HG02759 (cell line): ENCODE measurements at regions not wholly inside any gene's neighbourhood (a gene's known extent, or its start where the extent isn't known, plus 50 kb on each side); places are given as distances from the start of the nearest gene placed in this dataset.
A peak's percentile ranks its signal among the peaks of the same experiment; 100 is the strongest.

Source experiments
- ATAC-seq: cut with Tn5 transposase; IDR thresholded peaks from one replicate; pipeline ENCODE4 v1.9.1; 2021; ENCODE audit warnings: mild to moderate bottlenecking, moderate library complexity; ENCODE audit not compliant: unreplicated experiment

DNA sequence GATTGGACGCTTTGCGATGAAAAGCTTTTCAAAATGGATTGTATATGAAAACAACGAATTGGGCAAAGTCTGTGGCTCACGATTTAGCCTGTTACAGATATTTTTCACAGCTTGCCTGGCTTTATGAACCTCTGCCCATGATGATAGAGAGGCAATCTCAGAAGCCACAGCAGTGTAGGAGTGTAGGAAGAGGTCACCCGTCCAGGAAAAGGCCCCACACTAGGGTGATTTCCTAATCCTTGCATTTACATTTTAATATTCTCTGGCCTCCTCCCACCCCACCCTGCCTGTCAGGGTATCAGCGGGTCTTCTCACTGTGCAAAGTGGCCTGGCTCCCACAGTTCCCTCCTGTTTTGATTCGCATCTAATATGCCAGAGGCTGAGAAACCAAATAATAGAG lies 81.8 kb upstream of the FOXN3 start:
- no peak for ATAC-seq

DNA sequence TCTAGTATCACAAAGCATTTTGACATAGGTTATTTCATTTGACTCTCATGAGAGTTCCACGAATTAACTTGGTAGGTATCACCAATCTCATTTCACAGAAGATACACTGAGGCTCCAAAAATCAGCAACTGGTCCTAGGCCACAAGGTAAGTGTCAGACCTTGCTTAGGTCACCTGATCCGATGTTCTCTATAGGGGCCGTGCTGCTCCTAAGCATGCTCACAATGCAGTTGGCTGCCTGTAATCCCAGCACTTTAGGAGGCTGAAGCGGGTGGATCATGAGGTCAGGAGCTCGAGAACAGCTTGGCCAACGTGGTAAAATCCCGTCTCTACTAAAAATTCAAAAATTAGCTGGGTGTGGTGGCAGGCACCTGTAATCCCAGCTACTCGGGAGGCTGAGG lies 78.7 kb upstream of the FOXN3 start:
- ATAC-seq = no peak

DNA sequence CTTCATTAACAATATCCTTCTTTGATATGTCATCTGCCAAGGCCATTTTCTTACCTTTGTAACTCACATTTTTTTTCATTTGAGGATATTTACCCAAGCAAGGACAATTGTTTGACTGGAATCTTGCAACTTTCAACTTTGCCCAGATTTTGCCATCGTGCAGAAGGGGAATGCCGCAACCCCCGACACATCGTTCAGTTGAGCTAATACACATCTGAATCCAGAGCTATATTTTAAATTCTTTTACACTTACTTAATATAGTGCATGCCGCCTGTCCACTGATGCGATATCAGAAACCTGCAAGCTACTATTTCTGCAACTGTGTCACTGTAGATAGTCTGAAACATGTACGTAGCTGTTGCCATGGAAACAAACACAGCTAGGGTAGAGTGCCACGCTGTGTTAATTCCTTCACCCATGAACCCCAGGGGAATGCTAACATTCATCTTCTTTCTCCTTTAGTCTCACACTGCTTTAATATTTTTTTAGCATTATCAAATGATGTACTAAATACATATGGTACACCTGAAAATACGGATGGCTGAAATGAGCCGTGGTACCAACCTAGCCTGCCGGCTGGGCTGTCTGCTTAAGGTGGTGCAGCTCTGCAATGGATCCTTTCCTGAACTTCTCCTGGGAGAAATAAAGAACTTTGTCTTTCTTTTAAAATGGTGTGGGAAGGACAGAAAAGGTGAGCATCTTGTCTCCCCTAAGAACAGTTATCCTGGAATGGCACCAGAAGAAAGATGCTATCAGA lies 77.0 kb upstream of the FOXN3 start:
- ATAC-seq = peak; percentile 96

DNA sequence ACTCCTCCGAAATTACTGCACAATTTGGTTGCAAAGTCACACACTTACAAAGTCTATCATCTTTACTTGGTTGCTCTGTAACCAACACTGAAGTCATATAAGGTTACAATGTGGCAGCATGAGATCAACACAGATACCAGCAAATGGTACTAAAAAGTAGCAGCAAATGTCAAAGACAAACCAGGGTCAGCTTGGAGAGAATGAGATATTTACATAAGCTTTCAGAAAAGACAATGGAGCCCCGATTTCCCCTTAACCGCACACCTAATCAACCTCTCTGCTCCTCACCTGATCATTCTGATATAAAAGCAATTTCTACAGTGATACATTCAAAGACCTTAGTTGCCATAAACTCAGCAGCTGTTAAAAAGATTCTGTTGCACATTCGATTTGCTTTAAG lies 76.4 kb upstream of the FOXN3 start:
- ATAC-seq = no peak

DNA sequence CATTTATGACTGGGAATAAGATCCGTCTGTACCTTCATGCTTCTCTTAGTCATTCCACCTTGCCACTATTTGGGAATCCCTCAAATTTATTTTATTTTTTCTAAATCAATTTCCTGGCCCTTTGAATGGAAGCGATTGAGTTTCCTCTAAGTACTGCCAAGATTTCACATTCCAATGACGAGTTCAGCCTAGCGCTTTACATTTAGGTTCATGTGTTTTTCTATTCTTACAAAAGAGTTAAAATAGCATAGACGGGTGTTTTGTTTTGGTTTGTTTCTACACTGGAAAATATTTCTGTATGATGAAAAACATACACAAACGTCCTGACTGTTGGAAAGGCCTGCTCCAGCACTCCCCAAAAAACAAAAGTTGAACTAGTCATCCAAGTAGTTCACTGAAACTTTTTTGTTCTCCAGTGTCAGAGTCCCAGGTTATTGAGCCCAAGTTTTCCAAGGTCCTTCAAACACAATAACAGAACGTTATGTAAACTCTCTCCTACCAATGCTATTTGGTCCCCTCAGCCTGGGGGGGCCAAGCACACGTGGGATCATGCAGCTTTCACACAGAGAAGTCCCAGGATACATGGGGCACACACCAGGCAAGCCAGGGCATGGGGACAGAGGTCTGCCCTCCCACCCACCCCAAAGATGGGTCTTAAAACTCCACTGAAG lies 74.8 kb upstream of the FOXN3 start:
- no peak for ATAC-seq

DNA sequence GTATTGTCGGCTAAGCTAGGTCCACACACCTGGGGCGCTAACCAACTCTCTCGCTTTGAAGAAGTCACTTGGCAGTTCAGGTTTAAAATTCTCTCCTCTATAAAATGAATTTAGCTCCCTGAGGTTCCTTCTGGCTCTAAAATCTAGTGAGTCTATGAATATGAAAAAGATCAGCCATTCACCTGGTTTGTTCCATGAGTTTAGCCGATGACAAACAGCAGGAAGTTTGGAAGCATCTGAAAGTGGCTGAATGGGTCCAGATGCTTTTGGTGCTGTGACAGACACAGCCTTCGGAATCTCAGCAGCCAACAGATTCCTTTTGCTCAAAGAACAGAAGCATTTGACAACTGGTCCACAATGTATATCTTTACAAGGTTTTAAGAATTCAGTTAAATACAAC lies 73.4 kb upstream of the FOXN3 start:
- ATAC-seq = no peak

DNA sequence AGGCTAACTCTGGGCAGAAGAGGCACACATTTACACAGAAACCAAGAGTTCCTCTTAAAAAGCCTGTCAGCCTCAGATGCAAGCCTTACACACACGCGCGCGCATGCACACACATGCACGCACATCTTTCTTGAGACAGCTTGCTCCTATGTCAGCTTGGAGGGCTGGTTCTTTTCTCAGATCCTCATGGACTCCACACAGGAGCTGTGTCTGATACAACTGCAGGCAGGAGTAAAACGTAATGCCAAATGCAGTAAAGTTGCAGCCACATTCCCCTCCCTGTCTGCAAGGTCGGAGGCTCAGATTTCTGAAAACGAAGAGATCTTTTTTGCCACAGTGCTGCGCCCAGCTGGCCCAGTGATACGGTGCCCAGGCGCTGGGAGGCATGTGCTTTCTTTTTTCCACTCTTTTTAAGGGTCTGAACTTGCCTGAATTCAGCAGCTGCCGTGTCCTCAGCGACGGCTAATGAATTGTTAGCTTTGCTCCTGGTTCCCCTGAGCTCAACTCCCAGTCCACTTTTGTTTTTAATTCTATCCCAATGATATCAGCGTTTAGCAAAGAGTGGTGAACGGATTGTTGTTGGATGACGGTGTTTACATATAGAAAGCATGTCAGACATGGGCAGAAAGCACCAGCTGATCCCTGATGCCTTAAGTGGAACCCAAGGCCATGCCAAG lies 72.9 kb upstream of the FOXN3 start:
- no peak for ATAC-seq

DNA sequence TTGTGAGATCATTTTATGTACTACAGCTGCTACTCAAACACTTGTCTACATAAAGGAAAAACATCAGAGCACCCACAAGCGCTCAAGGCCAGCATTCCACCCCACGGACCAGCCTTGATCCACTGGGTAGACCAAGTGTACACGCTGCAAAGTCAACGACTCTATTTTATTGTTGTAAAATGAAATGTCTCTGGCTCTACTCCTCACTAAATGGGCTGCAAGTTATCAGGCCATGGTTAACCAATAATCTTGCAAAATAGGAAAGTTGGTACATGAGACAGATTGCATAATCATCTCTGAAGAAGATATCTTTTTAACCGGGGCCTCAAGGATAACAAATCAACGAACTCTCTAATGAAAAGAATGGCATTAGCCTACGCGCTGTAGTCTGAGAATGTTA lies 69.9 kb upstream of the FOXN3 start:
- ATAC-seq = no peak

DNA sequence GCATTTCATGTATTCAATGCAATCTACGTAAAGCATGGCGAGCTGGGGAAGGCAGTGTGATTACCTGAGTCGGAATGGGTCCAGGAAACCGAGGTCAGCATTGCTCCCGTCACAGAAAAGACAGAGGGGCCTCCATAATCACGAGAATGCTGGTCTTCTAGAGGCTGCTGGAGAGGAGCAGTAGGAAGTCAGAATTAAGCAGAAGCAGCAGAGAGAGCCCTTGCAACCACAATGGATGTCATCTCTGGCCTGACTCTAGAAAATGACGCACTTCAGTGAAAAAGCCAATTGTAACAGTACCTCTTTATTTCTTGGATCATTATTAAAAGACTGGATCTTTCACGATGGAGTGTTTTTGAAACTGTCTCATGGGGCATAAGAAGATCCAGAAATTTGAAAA lies 69.5 kb upstream of the FOXN3 start:
- no peak for ATAC-seq

DNA sequence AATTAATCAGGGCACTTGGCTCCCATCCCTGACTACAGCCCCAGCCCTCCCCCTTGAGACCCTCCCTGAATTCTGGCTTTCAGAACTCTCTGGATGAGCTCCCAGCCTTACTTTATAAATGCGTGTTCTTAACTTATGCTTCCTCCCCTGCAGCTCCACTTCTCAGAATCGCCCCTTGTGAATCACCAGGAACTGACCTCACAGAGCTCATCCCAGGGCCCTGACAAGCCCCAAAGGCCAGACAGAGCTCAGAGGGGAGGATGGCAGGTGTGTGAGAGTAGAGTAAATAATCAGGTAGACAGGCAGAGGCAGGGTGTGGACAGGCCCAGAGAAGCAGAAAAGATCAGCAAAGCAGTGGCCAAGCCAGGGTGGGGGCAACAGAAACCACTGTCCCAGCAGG lies 68.2 kb upstream of the FOXN3 start:
- ATAC-seq = no peak

DNA sequence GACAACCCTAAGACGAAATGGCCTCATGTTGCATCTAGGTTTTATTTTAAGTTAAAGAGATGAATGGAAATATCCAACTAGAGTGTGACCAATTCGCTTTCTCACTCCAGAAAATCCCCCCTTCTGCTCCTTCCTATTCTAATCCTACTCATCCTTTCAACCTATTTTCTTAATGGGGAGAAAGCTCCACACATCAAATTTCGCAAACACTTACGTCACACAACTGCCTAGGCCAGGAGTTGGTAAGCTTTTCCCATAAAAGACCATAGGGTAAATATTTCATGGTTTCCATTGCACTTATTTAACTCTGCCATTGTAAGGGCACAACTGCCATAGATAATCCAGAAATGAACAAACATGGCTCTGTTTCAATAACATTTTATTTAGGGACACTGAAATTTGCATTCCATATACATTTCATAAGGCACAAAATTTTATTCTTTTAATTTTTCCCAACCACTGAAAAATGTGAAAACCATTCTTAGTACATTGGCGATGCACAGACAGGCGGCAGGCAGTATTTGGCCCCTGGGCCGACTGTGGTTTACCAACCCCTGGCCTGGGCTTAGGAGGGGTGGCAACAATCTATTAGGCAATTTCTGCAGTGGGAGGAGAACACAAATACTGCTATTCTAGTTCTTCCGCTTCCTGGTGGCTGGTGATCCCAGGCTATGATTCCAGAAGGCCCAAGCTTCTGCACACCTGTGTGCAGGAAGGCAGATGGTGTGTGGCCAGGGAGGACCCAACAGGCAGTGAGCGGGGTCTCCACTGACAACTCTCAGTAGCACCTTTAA lies 67.2 kb upstream of the FOXN3 start:
- no peak for ATAC-seq

DNA sequence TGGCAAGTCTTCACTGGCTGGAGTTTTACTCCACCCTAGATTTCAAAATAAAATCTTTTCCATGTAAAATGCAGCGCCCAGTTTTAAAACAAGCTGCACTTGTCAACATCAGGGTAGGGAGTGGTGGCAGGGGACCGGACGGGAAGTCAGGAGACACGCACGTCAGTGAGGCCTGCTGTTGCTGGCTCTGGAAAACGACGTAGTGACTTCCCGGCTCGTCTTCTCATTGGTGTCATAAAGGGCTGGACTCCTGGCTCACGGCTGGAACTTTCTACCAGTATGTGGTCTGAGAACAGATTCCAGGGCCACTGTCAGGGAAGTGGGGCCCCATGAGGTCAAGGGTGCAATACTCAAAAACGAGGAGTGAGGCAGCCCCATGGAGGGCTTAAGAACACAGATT lies 64.2 kb upstream of the FOXN3 start:
- no peak for ATAC-seq

DNA sequence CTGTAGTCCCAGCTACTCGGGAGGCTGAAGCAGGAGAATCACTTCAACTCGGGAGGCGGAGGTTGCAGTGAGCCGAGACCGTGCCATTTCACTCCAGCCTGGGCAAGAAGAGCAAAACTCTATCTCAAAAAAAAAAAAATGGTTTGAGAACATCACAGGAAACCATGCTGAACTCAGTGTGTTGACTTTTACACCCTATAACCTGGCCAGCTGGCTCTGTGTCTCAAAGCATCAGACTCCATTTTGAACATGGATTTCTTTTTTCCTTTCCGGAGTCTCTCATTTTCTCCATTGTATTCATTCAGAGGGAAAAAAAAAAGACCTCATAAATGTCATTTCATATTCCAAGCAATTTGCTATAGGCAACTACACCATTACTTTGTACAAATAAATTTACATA lies 63.2 kb upstream of the FOXN3 start:
- no peak for ATAC-seq

DNA sequence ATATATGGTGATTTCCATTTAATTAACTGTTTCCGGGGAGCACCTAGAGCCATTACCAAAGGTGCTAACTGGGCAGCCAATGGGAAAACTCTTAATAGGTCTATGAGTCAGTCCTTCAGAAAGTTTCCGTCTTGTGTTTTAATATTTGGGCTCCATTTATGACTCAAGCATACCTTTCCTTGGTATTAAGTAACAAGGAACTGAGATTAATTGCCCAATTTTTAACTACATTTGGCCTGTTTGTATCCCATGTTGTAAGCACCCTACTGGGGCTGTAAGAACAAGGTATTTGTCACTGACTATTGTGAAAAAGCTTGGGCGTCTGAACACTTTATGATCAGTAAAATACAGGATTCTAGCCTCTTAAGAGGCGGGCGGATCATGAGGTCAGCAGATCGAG lies 62.8 kb upstream of the FOXN3 start:
- ATAC-seq = no peak

DNA sequence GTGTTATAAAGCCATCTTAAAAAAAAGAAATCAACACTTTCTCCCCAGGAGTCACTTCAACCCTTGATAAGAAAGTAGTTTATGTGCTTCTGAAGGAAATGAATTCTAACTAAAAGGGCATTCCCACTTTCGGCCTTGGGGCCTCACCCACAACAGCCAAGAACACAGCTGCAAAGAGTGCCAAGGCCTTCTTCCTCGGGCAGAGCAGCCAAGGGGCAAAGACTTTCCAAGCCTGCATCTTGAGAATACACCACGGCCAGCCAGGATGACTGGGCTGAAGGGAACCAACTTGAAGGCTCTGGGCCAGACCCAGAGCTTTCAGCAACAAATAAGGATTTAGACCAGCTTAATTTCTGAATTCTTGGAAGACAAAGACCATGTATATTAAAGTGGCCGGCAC lies 60.4 kb upstream of the FOXN3 start:
- no peak for ATAC-seq

DNA sequence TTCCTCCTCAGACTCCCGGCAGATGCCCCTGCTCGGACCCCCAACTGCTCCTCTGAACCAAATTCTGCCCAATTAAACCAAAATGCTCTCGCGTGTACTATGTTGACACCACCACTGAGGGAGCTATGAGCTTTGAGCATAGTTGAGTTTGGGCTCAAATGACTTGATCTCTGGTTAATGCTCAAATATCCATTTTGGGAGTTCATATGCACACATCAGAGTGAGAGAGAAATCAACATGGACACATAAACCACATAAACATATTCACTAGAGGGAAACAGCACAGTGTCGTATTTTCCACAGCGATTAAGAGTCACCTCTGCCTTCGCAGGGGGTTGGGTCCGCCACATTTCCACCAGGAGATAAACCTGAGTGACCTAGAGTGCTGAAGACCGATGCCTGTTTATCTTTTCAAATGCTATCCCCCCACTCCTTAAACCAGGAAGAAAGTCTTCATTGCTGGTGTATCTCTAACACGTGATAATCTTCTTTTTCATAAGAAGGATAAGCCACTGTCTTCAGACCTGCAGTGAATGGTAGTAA lies 59.4 kb upstream of the FOXN3 start:
- no peak for ATAC-seq

DNA sequence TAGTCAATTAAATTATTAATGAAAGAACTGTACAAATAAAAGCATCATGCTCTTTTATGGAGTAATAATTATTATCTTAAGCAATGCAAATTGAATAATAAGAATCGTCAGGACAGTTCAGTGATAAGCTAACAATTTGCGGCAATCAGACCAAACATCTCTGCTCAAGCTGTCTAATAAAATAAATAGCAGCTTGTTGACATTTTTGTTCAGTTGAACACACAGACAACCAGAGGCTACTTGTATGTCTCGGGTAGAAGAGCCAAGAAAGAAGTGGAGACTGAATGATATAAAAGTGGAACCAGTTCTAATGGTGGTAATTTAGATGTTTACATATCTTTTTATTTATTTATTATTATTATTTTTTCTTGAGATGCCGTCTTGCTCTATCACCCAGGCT lies 57.4 kb upstream of the FOXN3 start:
- ATAC-seq = no peak

DNA sequence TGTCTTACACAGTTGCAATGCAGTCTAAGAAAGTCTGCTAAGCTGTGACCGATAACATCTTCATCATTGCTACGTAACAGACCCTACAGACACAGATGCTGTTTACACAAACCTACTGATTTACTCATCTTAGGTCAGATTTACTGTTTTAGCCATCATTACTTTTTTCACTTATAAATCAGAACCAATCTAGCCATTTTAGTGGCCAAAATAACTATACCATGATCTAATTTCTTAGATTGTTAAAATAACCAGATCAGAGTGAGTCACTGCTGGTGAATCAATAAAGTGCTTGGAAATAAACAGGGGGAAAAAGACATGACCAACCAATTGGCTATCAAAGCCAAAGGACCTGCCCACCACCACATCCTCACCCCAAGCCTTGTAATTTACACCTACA lies 57.0 kb upstream of the FOXN3 start:
- no peak for ATAC-seq

DNA sequence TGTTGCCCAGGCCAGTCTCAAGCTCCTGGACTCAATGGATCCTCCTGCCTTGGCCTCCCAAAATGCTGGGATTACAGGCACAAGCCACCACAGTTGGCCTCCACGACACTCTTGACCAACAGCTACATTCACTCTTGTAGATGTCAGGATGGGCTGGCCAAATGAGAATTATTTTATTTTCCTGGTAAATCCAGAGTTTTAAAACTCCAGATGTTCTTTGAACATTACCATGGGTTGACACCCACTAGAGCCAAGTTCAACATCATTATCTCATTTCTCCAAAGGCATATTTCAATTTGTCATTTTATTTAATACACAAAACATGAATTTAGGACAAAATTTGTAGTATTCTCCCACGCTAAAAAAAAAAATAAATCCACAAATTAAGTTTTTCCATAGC lies 56.5 kb upstream of the FOXN3 start:
- no peak for ATAC-seq

DNA sequence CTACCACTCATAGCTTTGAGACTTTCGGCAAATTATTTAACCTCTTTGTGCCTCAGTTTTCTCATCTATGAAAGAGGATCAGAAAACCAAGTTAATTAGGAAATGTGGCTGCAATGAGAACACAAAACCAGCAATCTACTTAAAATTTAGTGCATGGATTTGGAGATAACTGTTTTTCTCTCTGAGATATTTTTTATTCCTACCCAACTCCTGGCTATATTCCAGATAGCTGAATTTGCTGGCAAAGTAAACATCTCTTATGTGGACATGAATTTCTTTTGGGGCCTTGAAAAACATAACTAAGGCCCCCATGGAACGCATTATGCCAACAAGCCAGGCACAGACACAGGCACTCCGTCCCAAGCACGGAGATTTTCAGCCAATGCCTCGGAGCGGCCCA lies 53.4 kb upstream of the FOXN3 start:
- ATAC-seq = no peak
